Parathyroid adenoma (tissue), 2 donors: ENCODE measurements at regions not wholly inside any gene's neighbourhood (a gene's known extent, or its start where the extent isn't known, plus 50 kb on each side); places are given as distances from the start of the nearest gene placed in this dataset.

Experiments used
- H2AFZ ChIP-seq: fragments of 300-600 bp; sonication (generic); one replicate; pipeline ENCODE4 v1.7.0; 2017; ENCODE audit warnings: antibody characterized with exemption, mild to moderate bottlenecking
- H3K27ac ChIP-seq: fragments of 300-600 bp; sonication (generic); one replicate; pipeline ENCODE4 v1.7.0; 2017
- H3K27me3 ChIP-seq: fragments of 300-600 bp; sonication (generic); one replicate; pipeline ENCODE4 v1.7.0; 2017; ENCODE audit warnings: low read length; ENCODE audit not compliant: control insufficient read depth, insufficient read depth
- H3K36me3 ChIP-seq: fragments of 300-600 bp; sonication (generic); one replicate; pipeline ENCODE4 v1.7.0; 2017; ENCODE audit warnings: low read length; ENCODE audit not compliant: control insufficient read depth, insufficient read depth
- H3K4me1 ChIP-seq: fragments of 300-600 bp; sonication (generic); one replicate; pipeline ENCODE4 v1.7.0; 2017; ENCODE audit warnings: control low read depth
- H3K4me2 ChIP-seq: fragments of 300-600 bp; sonication (generic); one replicate; pipeline ENCODE4 v1.7.0; 2017; ENCODE audit warnings: low read length
- H3K4me3 ChIP-seq: fragments of 300-600 bp; sonication (generic); one replicate; pipeline ENCODE4 v1.7.0; 2017; ENCODE audit warnings: low read depth, low read length
- H3K79me2 ChIP-seq: fragments of 300-600 bp; sonication (generic); one replicate; pipeline ENCODE4 v1.7.0; 2017; ENCODE audit warnings: control low read depth
- H3K9ac ChIP-seq: fragments of 300-600 bp; sonication (generic); one replicate; pipeline ENCODE4 v1.7.0; 2017; ENCODE audit warnings: mild to moderate bottlenecking
- H3K9me3 ChIP-seq: fragments of 300-600 bp; sonication (generic); one replicate; pipeline ENCODE4 v1.7.0; 2017; ENCODE audit warnings: low read length; ENCODE audit not compliant: control insufficient read depth
- CTCF ChIP-seq: fragments of 300-600 bp; sonication (generic); IDR thresholded peaks from one replicate; pipeline ENCODE4 v1.7.0; 2017; ENCODE audit warnings: antibody characterized with exemption, mild to moderate bottlenecking
- donor health status: primary hyperparathyroidism.

- H2AFZ ChIP-seq, result no peak overlapping the region
Observed at GRCh38 chr5:103424026-103424425, 138.6 kb downstream of the NUDT12 start.

GRCh38 chr5:103422756-103423155 lies 139.8 kb downstream of the NUDT12 start:
- H3K27ac ChIP-seq, result peak overlapping the region; percentile 79
- H3K4me2 ChIP-seq, result no peak overlapping the region
- no peak for TF ChIP-seq CTCF

More at GRCh38 chr5:103424026-103424425, 138.6 kb downstream of the NUDT12 start:
- H3K4me3 ChIP-seq, result no peak overlapping the region
- no peaks in the 10 kb centered on the region for H3K9me3 ChIP-seq
- peaks cover 57% of the 10 kb centered on the region for H3K4me1 ChIP-seq
- H3K36me3 ChIP-seq, result no peaks in the 10 kb centered on the region
- TF ChIP-seq CTCF, result no peak
- peak overlapping the region; percentile 20 for H3K4me2 ChIP-seq
- no peaks in the 10 kb centered on the region for H3K27me3 ChIP-seq
- no peak overlapping the region for H3K9ac ChIP-seq
- H3K27ac ChIP-seq, result peak overlapping the region; percentile 79
- no peaks in the 10 kb centered on the region for H3K79me2 ChIP-seq

GRCh38 chr5:103414604-103415003 lies 148.0 kb downstream of the NUDT12 start:
- no peak for TF ChIP-seq CTCF
- Histone ChIP-seq H3K4me2 (no peak overlapping the region), H3K4me3 (no peak overlapping the region), H3K79me2 (no peaks in the 10 kb centered on the region), H2AFZ (no peak overlapping the region), H3K4me1 (peaks cover 16% of the 10 kb centered on the region), H3K9me3 (no peaks in the 10 kb centered on the region), H3K9ac (no peak overlapping the region), H3K27ac (no peak overlapping the region), H3K27me3 (no peaks in the 10 kb centered on the region), H3K36me3 (no peaks in the 10 kb centered on the region)

More at GRCh38 chr5:103422756-103423155, 139.8 kb downstream of the NUDT12 start:
- no peaks in the 10 kb centered on the region for H3K9me3 ChIP-seq
- no peak overlapping the region for H3K9ac ChIP-seq
- no peak overlapping the region for H2AFZ ChIP-seq
- peaks cover 52% of the 10 kb centered on the region for H3K4me1 ChIP-seq
- H3K4me3 ChIP-seq, result no peak overlapping the region
- H3K36me3 ChIP-seq, result no peaks in the 10 kb centered on the region
- no peaks in the 10 kb centered on the region for H3K79me2 ChIP-seq
- no peaks in the 10 kb centered on the region for H3K27me3 ChIP-seq

DNA sequence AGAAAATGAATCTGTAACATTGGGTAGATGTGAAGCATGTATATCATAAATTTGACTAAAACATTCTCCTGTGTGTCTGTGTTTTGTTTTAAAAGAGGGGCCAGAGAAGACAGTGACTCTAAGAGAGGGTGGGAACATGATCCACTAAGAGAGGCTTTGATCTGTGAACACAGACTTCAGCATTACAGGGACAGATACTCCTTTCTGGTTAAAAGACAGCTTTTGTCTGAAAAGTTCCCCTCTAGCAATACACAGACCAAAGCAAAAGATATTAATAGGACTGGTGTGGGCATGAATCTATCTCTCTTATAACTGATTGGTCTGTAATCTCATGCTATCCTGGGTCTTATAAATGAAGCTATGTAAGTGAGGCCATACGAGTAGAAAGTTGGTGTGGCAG lies 150.9 kb downstream of the NUDT12 start:
- Histone ChIP-seq H3K4me1 (peaks cover 39% of the 10 kb centered on the region), H2AFZ (peak overlapping the region; percentile 53), H3K9me3 (no peaks in the 10 kb centered on the region), H3K79me2 (no peaks in the 10 kb centered on the region), H3K27me3 (no peaks in the 10 kb centered on the region), H3K4me3 (no peak overlapping the region), H3K4me2 (no peak overlapping the region), H3K36me3 (no peaks in the 10 kb centered on the region), H3K9ac (no peak overlapping the region), H3K27ac (peak overlapping the region; percentile 24)
- no peak for TF ChIP-seq CTCF

DNA sequence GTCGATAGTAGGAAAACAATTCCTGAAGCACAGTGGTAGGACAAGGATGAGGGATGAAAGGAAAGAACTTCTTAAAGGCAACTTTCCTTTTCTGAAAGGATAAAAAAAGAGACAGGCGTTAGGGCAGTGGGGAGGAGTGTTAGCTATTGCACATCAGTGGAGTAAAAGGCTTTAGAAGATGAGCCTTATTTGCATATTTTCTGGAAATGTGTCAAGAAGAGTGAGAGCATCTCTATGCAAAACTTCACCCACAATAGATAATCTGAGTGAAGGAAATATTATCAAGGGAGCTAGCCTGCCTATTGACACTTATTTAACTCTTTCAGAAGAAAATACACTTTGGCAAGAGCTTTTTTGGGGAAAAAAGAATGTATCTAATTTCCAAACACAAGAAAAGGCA lies 151.6 kb downstream of the MACIR start:
- H3K4me1 ChIP-seq, result peaks cover 39% of the 10 kb centered on the region
- no peak overlapping the region for H3K9ac ChIP-seq

More for the DNA sequence above, 151.6 kb downstream of the MACIR start:
- Histone ChIP-seq H3K4me3 (no peak overlapping the region), H3K27me3 (no peaks in the 10 kb centered on the region), H3K79me2 (no peaks in the 10 kb centered on the region), H3K9me3 (no peaks in the 10 kb centered on the region), H2AFZ (no peak overlapping the region), H3K27ac (no peak overlapping the region), H3K36me3 (no peaks in the 10 kb centered on the region), H3K4me2 (no peak overlapping the region)
- no peak for TF ChIP-seq CTCF
